Transverse colon (tissue), 4 donors: ENCODE measurements at regions not wholly inside any gene's neighbourhood (a gene's known extent, or its start where the extent isn't known, plus 50 kb on each side); places are given as distances from the start of the nearest gene placed in this dataset.

Experiments used
- DNase-seq: peaks from one replicate; pipeline ENCODE4 v3.0.0-alpha.2; 2019
- H3K27ac ChIP-seq, 4 donors: fragments of 200-600 bp; sonication (generic); 2 replicates each; pipeline ENCODE4 v1.5.1; 2016 to 2018; ENCODE audit warnings: inconsistent platforms in 4 of 4
- H3K27me3 ChIP-seq: fragments of 200-600 bp; sonication (generic); 2 replicates; pipeline ENCODE4 v1.5.1; 2017; ENCODE audit warnings: inconsistent platforms
- H3K36me3 ChIP-seq, 4 donors: fragments of 200-600 bp; sonication (generic); 2 replicates each; pipeline ENCODE4 v1.5.1; 2017 to 2019; ENCODE audit warnings: inconsistent platforms in 4 of 4
- H3K4me1 ChIP-seq, 4 donors: fragments of 200-600 bp; sonication (generic); 2 replicates each; pipeline ENCODE4 v1.5.1; 2017 to 2020; ENCODE audit warnings: inconsistent platforms in 4 of 4
- H3K4me3 ChIP-seq, 4 donors: fragments of 200-600 bp; sonication (generic); 1 replicate in 1 of 4; 2 replicates in 3 of 4; pipeline versions ENCODE4 v1.5.1 to v1.6.1; 2017 to 2019; ENCODE audit warnings: inconsistent platforms in 4 of 4
- H3K9me3 ChIP-seq, 2 donors: fragments of 200-600 bp; sonication (generic); 2 replicates each; pipeline ENCODE4 v1.5.1; 2017 to 2019; ENCODE audit warnings: inconsistent platforms in 2 of 2
- CTCF ChIP-seq, 5 experiments: fragments of 200-600 bp in 3 of 5; fragments of 450-650 bp in 2 of 5; sonication (generic) in 3 of 5; IDR thresholded peaks; 1 replicate in 2 of 5; 2 replicates in 3 of 5; pipeline ENCODE4 v1.5.1; 2016 to 2017; ENCODE audit warnings: antibody characterized with exemption in 5 of 5, inconsistent platforms in 3 of 5, mild to moderate bottlenecking in 2 of 5, moderate library complexity in 1 of 5
- EP300 ChIP-seq: sonication (generic); formaldehyde crosslinking; IDR thresholded peaks from one replicate; pipeline ENCODE4 v1.6.1; 2017; ENCODE audit warnings: antibody characterized with exemption, low read depth
- POLR2A ChIP-seq: fragments of 450-650 bp; IDR thresholded peaks from one replicate; pipeline ENCODE4 v1.6.1; 2016; ENCODE audit warnings: antibody characterized with exemption, mild to moderate bottlenecking, moderate library complexity
- POLR2AphosphoS5 ChIP-seq, 3 donors: sonication (generic); formaldehyde crosslinking; IDR thresholded peaks; one replicate each; pipeline ENCODE4 v1.6.1; 2016; ENCODE audit warnings: antibody characterized with exemption in 3 of 3
- WGBS, 2 donors: methylation state at CpG; one replicate each; pipeline ENCODE4 v1.1.5; 2018; ENCODE audit warnings: low coverage in 1 of 2; 5-methylcytosine and 5-hydroxymethylcytosine counted together
- in situ Hi-C, 4 donors: fragments of 200-750 bp; cut with MboI; loops; one replicate each; pipeline versions ENCODE4 v1.15.0 to v1.15.1; 2017; ENCODE audit warnings: low sequenced_read_pairs in 3 of 4, low pct_ligation_motif_present in 1 of 4, low pct_unique_long_range_greater_than_20kb in 1 of 4
- intact Hi-C: fragments of 100-400 bp; cut with DNase I; formaldehyde crosslinking; loops from one replicate; pipeline ENCODE4 v1.15.1; 2023; ENCODE audit warnings: low total_unique reads

- 80% methylated on average over 2 of the region's 2 CpGs; no CpG with 5 or more reads in 1 of the 2 donors for WGBS, 2 donors
- TF ChIP-seq EP300 (no peak), CTCF (IDR thresholded peaks at IDR 0.05) (no peak), POLR2A (no peak), POLR2AphosphoS5 (IDR thresholded peaks at IDR 0.05) (no peak)
- no peak overlapping the region for H3K27ac ChIP-seq
Observed at GRCh38 chr12:93297536-93297935, 80.2 kb upstream of the NUDT4 start.

DNA sequence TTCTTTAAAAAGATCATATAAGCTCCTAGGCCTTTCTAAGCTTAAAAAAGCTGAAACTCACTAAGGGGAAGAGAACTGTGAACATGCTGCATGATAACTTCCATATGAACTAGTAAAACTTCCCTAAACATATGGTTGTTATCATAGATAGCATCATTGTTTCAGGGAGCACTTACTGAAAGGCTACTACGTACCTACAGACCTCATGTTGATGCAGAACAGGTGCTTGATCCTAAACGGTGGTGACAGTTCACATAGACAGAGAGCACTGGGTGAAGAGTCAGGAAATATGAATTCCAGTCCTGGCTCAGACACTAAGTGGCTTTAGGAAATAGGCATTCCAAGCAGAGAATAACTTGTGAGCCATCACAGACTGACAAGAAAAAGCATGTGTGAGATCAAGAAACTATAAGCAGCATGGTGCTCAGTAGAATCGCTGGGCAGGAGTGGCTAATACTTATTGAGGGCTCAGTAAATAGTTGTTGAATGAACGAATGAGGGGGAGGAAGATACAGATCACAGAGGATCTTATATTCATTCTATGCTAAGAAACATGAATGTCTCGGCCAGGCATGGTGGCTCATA is 78.4 kb upstream of the NUDT4 start:
- no peaks in the 10 kb centered on the region for H3K27me3 ChIP-seq
- TF ChIP-seq POLR2AphosphoS5 (IDR thresholded peaks at IDR 0.05): no peak
- TF ChIP-seq POLR2A: no peak
- no peak for TF ChIP-seq CTCF (IDR thresholded peaks at IDR 0.05)
- no peak for TF ChIP-seq EP300
- WGBS, 2 donors: 67 to 77% methylated on average over 3 to 5 of the region's 5 CpGs

More at GRCh38 chr12:93297536-93297935, 80.2 kb upstream of the NUDT4 start:
- H3K27me3 ChIP-seq: no peaks in the 10 kb centered on the region
- intact Hi-C loops: no loop called here
- H3K4me1 ChIP-seq: peaks cover 0 to 3% (median 0%) of the 10 kb centered on the region in 4 donors
- H3K36me3 ChIP-seq: no peaks in the 10 kb centered on the region
- no peaks in the 10 kb centered on the region for H3K9me3 ChIP-seq
- no peak overlapping the region for H3K4me3 ChIP-seq
- DNase-seq: no peak
- in situ Hi-C loops: no loop called here

GRCh38 chr12:93300611-93301021 is 77.1 kb upstream of the NUDT4 start:
- peaks cover 0 to 4% (median 0%) of the 10 kb centered on the region in 4 donors for H3K4me1 ChIP-seq
- no peak overlapping the region for H3K27ac ChIP-seq
- in situ Hi-C loops: no loop called here
- no peaks in the 10 kb centered on the region for H3K27me3 ChIP-seq
- H3K4me3 ChIP-seq: no peak overlapping the region
- peaks cover 0 to 2% of the 10 kb centered on the region in 2 donors for H3K9me3 ChIP-seq
- no peak for TF ChIP-seq POLR2AphosphoS5 (IDR thresholded peaks at IDR 0.05)
- TF ChIP-seq EP300: no peak
- no peak for TF ChIP-seq CTCF (IDR thresholded peaks at IDR 0.05)
- no peaks in the 10 kb centered on the region for H3K36me3 ChIP-seq
- no peak for DNase-seq
- intact Hi-C loops: no loop called here
- 40 to 42% methylated on average over 2 of the region's 2 CpGs for WGBS, 2 donors

More for the DNA sequence above, 78.4 kb upstream of the NUDT4 start:
- intact Hi-C loops: no loop called here
- Histone ChIP-seq H3K4me3 (no peak overlapping the region), H3K27ac (no peak overlapping the region), H3K4me1 (peaks cover 0 to 4% (median 0%) of the 10 kb centered on the region in 4 donors), H3K36me3 (no peaks in the 10 kb centered on the region), H3K9me3 (no peaks in the 10 kb centered on the region)
- DNase-seq: no peak
- in situ Hi-C loops: no loop called here

- intact Hi-C loops: no loop called here
- Histone ChIP-seq H3K4me1 (peaks cover 0 to 4% (median 0%) of the 10 kb centered on the region in 4 donors), H3K36me3 (no peaks in the 10 kb centered on the region), H3K4me3 (no peak overlapping the region), H3K27ac (peak overlapping the region; percentile 7 to 57 (median 32)), H3K27me3 (no peaks in the 10 kb centered on the region), H3K9me3 (peaks cover 2 to 7% of the 10 kb centered on the region in 2 donors)
- no peak for DNase-seq
- TF ChIP-seq EP300: peak; percentile 38
- no peak for TF ChIP-seq CTCF (IDR thresholded peaks at IDR 0.05)
- peak; percentile 41 to 43 (median 43) for TF ChIP-seq POLR2AphosphoS5 (IDR thresholded peaks at IDR 0.05)
- TF ChIP-seq POLR2A: no peak
- WGBS, 2 donors: 69 to 82% methylated on average over 5 of the region's 5 CpGs
- in situ Hi-C loops: no loop called here
Observed at GRCh38 chr12:93302331-93303229, 75.1 kb upstream of the NUDT4 start.
